ENCODE measurements at regions not wholly inside any gene's neighbourhood (a gene's known extent, or its start where the extent isn't known, plus 50 kb on each side); places are given as distances from the start of the nearest gene placed in this dataset.

DNA sequence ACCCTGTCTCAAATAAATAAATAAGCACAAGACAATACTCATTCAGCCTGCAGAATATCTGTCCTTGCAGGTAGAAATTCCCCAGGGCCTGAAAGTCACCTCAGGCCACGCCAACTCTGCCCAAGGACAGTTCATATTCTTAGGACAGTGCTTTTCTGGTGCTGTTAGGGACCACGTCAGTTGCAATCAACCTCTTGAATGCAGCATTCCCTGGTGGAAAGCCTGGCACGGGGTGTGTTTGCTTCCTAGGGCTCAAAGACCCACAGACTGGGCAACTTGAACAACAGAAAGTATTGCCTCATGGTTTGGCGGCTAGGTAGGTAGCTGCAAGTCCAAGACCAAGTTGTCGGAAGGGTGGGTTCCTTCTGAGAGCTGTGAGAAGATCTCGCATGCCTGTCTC is 160.3 kb downstream of the KCTD15 start:
- H3K27ac ChIP-seq (ENCODE audit: low read depth, low read length, poor library complexity, severe bottlenecking), result no peak overlapping the region
- H3K9me3 ChIP-seq (ENCODE audit: low read depth, low read length, poor library complexity, severe bottlenecking), result no peaks in the 10 kb centered on the region
- no peak for DNase-seq (ENCODE audit: low spot score)
- ChIA-PET POLR2A (ENCODE audit: low non-redundant PET) (no interaction called here), CTCF (no interaction called here)
- no peaks in the 10 kb centered on the region for H3K36me3 ChIP-seq (ENCODE audit: insufficient read depth, low read length, poor library complexity, severe bottlenecking)
- no peak for TF ChIP-seq EZH2 (IDR thresholded peaks at IDR 0.05; ENCODE audit: borderline replicate concordance, low read depth, low read length, poor library complexity, severe bottlenecking)
- TF ChIP-seq, protein P1, sequence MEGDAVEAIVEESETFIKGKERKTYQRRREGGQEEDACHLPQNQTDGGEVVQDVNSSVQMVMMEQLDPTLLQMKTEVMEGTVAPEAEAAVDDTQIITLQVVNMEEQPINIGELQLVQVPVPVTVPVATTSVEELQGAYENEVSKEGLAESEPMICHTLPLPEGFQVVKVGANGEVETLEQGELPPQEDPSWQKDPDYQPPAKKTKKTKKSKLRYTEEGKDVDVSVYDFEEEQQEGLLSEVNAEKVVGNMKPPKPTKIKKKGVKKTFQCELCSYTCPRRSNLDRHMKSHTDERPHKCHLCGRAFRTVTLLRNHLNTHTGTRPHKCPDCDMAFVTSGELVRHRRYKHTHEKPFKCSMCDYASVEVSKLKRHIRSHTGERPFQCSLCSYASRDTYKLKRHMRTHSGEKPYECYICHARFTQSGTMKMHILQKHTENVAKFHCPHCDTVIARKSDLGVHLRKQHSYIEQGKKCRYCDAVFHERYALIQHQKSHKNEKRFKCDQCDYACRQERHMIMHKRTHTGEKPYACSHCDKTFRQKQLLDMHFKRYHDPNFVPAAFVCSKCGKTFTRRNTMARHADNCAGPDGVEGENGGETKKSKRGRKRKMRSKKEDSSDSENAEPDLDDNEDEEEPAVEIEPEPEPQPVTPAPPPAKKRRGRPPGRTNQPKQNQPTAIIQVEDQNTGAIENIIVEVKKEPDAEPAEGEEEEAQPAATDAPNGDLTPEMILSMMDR (conservative IDR thresholded peaks at IDR 0.05; ENCODE audit: low read depth, low read length), result no peak
- BruUV-seq (replicated peaks), result no TSS peak
- intact Hi-C loops (cut with micrococcal nuclease; ENCODE audit: unreplicated experiment), result no loop called here
- peaks cover 11% of the 10 kb centered on the region for H3K27me3 ChIP-seq (replicated peaks; ENCODE audit: insufficient read depth, low read depth, low read length, poor library complexity)
- no peaks in the 10 kb centered on the region for H3K4me1 ChIP-seq (ENCODE audit: insufficient read depth, low read length, poor library complexity, severe bottlenecking)
- H3K4me3 ChIP-seq (ENCODE audit: low read depth, low read length, poor library complexity, severe bottlenecking), result no peak overlapping the region

DNA sequence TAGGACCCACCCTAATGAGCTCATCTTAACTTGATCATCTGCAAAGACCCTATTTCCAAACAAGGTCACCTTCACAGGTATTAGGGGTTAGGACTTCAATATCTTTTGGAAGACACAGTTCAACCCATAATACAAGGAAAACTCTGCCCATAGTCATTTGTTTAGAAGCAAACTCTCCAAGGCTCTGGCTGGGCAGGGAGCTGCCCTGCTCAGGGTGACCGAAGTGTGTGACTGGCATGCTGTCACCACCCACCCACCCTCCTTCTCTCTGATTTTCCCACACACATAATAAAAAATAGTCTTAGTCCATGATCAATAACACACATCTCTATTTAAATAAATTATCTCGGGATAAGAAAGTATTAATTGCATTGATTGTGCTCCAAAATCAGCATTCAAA is 161.1 kb downstream of the KCTD15 start:
- H3K27me3 ChIP-seq (replicated peaks; ENCODE audit: insufficient read depth, low read depth, low read length, poor library complexity), result peaks cover 11% of the 10 kb centered on the region
- no peaks in the 10 kb centered on the region for H3K4me1 ChIP-seq (ENCODE audit: insufficient read depth, low read length, poor library complexity, severe bottlenecking)
- DNase-seq (ENCODE audit: low spot score), result no peak
- intact Hi-C loops (cut with micrococcal nuclease; ENCODE audit: unreplicated experiment), result no loop called here
- ChIA-PET POLR2A (ENCODE audit: low non-redundant PET) (no interaction called here), CTCF (no interaction called here)
- TF ChIP-seq EZH2 (IDR thresholded peaks at IDR 0.05; ENCODE audit: borderline replicate concordance, low read depth, low read length, poor library complexity, severe bottlenecking), result no peak
- TF ChIP-seq, protein P1 (conservative IDR thresholded peaks at IDR 0.05; ENCODE audit: low read depth, low read length), result no peak
- H3K9me3 ChIP-seq (ENCODE audit: low read depth, low read length, poor library complexity, severe bottlenecking), result no peaks in the 10 kb centered on the region
- BruUV-seq (replicated peaks), result no TSS peak
- H3K27ac ChIP-seq (ENCODE audit: low read depth, low read length, poor library complexity, severe bottlenecking), result no peak overlapping the region
- no peaks in the 10 kb centered on the region for H3K36me3 ChIP-seq (ENCODE audit: insufficient read depth, low read length, poor library complexity, severe bottlenecking)
- no peak overlapping the region for H3K4me3 ChIP-seq (ENCODE audit: low read depth, low read length, poor library complexity, severe bottlenecking)

DNA sequence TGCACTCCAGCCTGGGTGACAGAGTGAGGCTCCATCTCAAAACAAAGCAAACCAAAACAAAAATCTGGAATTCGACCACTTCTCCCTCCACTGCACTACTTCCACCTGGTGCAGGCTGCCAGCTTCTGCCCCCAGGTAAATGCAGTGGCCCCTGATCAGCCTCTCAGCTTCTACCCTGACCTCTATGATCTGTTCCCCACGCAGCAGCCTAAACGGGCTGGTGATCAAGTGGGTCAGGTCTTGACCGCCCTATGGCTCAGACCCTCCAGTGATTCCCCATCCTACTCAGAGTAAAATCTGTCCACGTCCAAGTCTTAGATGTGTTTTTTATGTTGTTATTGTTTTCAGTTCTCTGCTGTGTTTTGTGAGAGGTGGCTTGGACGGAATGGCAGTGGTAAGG is 163.9 kb downstream of the KCTD15 start:
- POLR2A ChIA-PET (ENCODE audit: low non-redundant PET), result no interaction called here
- CTCF ChIA-PET, result interaction anchor here (0.6 kb wide), 1 partner anchor 182 kb away, joined by 6 read pairs; no protein-coding TSS in a partner anchor
- no peaks in the 10 kb centered on the region for H3K4me1 ChIP-seq (ENCODE audit: insufficient read depth, low read length, poor library complexity, severe bottlenecking)
- H3K27me3 ChIP-seq (replicated peaks; ENCODE audit: insufficient read depth, low read depth, low read length, poor library complexity), result peaks cover 11% of the 10 kb centered on the region
- H3K27ac ChIP-seq (ENCODE audit: low read depth, low read length, poor library complexity, severe bottlenecking), result no peak overlapping the region
- no peak for DNase-seq (ENCODE audit: low spot score)
- TF ChIP-seq EZH2 (IDR thresholded peaks at IDR 0.05; ENCODE audit: borderline replicate concordance, low read depth, low read length, poor library complexity, severe bottlenecking), result no peak
- TF ChIP-seq, protein P1 (conservative IDR thresholded peaks at IDR 0.05; ENCODE audit: low read depth, low read length), result no peak
- intact Hi-C loops (cut with micrococcal nuclease; ENCODE audit: unreplicated experiment), result no loop called here
- BruUV-seq (replicated peaks), result no TSS peak
- H3K4me3 ChIP-seq (ENCODE audit: low read depth, low read length, poor library complexity, severe bottlenecking), result no peak overlapping the region
- no peaks in the 10 kb centered on the region for H3K9me3 ChIP-seq (ENCODE audit: low read depth, low read length, poor library complexity, severe bottlenecking)
- no peaks in the 10 kb centered on the region for H3K36me3 ChIP-seq (ENCODE audit: insufficient read depth, low read length, poor library complexity, severe bottlenecking)

All from A673 (cell line).